Right cardiac atrium (tissue), 5 donors: ENCODE measurements at regions not wholly inside any gene's neighbourhood (a gene's known extent, or its start where the extent isn't known, plus 50 kb on each side); places are given as distances from the start of the nearest gene placed in this dataset.

Experiments used
- ATAC-seq, 2 donors: fragments of 200-7000 bp; cut with Tn5 transposase; one replicate each; pipeline versions ENCODE4 v1.8.0 to v1.9.1; 2020; ENCODE audit warnings: moderate library complexity in 2 of 2, mild to moderate bottlenecking in 1 of 2
- DNase-seq, 3 donors: peaks; one replicate each; pipeline ENCODE4 v3.0.0-alpha.2; 2020
- H3K27ac ChIP-seq: one replicate; pipeline ENCODE4 v1.5.1; 2013; ENCODE audit warnings: mild to moderate bottlenecking, low read length, control low read depth, moderate library complexity
- H3K27me3 ChIP-seq: one replicate; pipeline ENCODE4 v1.6.1; 2013; ENCODE audit not compliant: control insufficient read depth, insufficient read depth
- H3K4me1 ChIP-seq: one replicate; pipeline ENCODE4 v1.6.1; 2013; ENCODE audit warnings: low read length; ENCODE audit not compliant: control insufficient read depth, insufficient read depth
- H3K4me3 ChIP-seq: one replicate; pipeline ENCODE4 v1.5.1; 2013; ENCODE audit warnings: low read length, control low read depth
- H3K9me3 ChIP-seq: one replicate; pipeline ENCODE4 v1.6.1; 2013; ENCODE audit warnings: low read length; ENCODE audit not compliant: control insufficient read depth
- WGBS: extraction: QIAGEN DNeasy Blood & Tissue Kit; methylation state at CpG from one replicate; pipeline ENCODE4 v1.1.7; 2013; 5-methylcytosine and 5-hydroxymethylcytosine counted together
- intact Hi-C, 4 donors: fragments of 100-400 bp; cut with DNase I; formaldehyde crosslinking; loops; one replicate each; pipeline versions ENCODE4 v1.11.0 to v1.14.0; 2022 to 2023
- donor health status: healthy with polysubstance abuse.
- donor health status: DM: no; HTN: yes; CAD: no.
- donor health status: DM: no; HTN: no; CAD: no.
- donor health status: DM: no; HTN: yes; CAD: no; lungs with severe emphysema.
- donor health status: DM: yes; HTN: yes; CAD: no.

GRCh38 chr4:125365731-125366130 is 51.0 kb downstream of the FAT4 start:
- no peak overlapping the region for H3K27ac ChIP-seq
- 93% methylated on average over 11 of the region's 11 CpGs for WGBS
- peak in 1 of 2 donors; percentile 40 for ATAC-seq
- no peaks in the 10 kb centered on the region for H3K27me3 ChIP-seq
- no peaks in the 10 kb centered on the region for H3K9me3 ChIP-seq
- no peak overlapping the region for H3K4me3 ChIP-seq
- no peaks in the 10 kb centered on the region for H3K4me1 ChIP-seq
- no peak for DNase-seq
- intact Hi-C loops = no loop called here

- no peaks in the 10 kb centered on the region for H3K4me1 ChIP-seq
- no peaks in the 10 kb centered on the region for H3K9me3 ChIP-seq
- intact Hi-C loops = no loop called here
- H3K27ac ChIP-seq = no peak overlapping the region
- no peaks in the 10 kb centered on the region for H3K27me3 ChIP-seq
- DNase-seq = no peak
- ATAC-seq = no peak
- no peak overlapping the region for H3K4me3 ChIP-seq
Measured at GRCh38 chr4:125368146-125368545, 53.4 kb downstream of the FAT4 start.

DNA sequence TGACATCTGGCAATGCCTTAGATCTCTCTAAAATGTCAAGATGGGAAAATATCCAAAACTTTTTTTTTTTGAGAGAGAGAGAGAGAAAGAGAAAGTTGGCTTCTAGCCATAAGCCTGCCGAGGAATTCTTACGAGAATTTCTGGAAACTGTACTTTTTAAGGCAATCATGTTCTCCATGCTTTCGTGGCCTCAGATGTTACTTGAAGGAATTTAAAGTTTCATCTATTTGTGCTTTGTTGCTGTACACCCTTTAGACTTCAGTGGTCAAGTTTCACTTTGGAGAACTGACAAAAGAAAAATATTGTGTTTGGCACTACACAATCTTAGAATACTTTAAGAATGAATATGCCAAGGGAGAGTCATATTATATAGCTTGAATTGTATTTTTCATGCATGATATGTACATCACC is 53.9 kb downstream of the FAT4 start:
- Histone ChIP-seq H3K4me3 (peak overlapping the region; percentile 76), H3K9me3 (no peaks in the 10 kb centered on the region), H3K27me3 (no peaks in the 10 kb centered on the region), H3K4me1 (no peaks in the 10 kb centered on the region), H3K27ac (no peak overlapping the region)
- ATAC-seq (peak; percentile 36 to 76), DNase-seq (no peak)
- WGBS = 17% methylated on average over 3 of the region's 3 CpGs
- intact Hi-C loops = no loop called here

GRCh38 chr4:125369098-125369497 is 54.3 kb downstream of the FAT4 start:
- intact Hi-C loops = no loop called here
- ATAC-seq (peak; percentile 38 to 46), DNase-seq (no peak)
- peak overlapping the region; percentile 76 for H3K4me3 ChIP-seq
- H3K9me3 ChIP-seq = no peaks in the 10 kb centered on the region
- H3K4me1 ChIP-seq = no peaks in the 10 kb centered on the region
- no peak overlapping the region for H3K27ac ChIP-seq
- WGBS = 65% methylated on average over 2 of the region's 2 CpGs
- H3K27me3 ChIP-seq = no peaks in the 10 kb centered on the region

GRCh38 chr4:125370478-125370877 is 55.7 kb downstream of the FAT4 start:
- no peak for DNase-seq
- H3K9me3 ChIP-seq = no peaks in the 10 kb centered on the region
- no peak overlapping the region for H3K27ac ChIP-seq
- H3K4me1 ChIP-seq = no peaks in the 10 kb centered on the region
- intact Hi-C loops = no loop called here
- no peak overlapping the region for H3K4me3 ChIP-seq
- no peak for ATAC-seq
- no peaks in the 10 kb centered on the region for H3K27me3 ChIP-seq
- 95% methylated on average over 2 of the region's 2 CpGs for WGBS

GRCh38 chr4:125382995-125383394 is 68.2 kb downstream of the FAT4 start:
- 17% methylated on average over 1 of the region's 1 CpG for WGBS
- Histone ChIP-seq H3K4me3 (no peak overlapping the region), H3K4me1 (no peaks in the 10 kb centered on the region), H3K9me3 (no peaks in the 10 kb centered on the region), H3K27ac (no peak overlapping the region), H3K27me3 (no peaks in the 10 kb centered on the region)
- peak; percentile 72 to 94 for ATAC-seq
- intact Hi-C loops = no loop called here
- no peak for DNase-seq

GRCh38 chr4:125387770-125388169 is 73.0 kb downstream of the FAT4 start:
- intact Hi-C loops = no loop called here
- no peaks in the 10 kb centered on the region for H3K27me3 ChIP-seq
- DNase-seq (no peak), ATAC-seq (peak in 1 of 2 donors; percentile 40)
- no peaks in the 10 kb centered on the region for H3K9me3 ChIP-seq
- H3K4me3 ChIP-seq = no peak overlapping the region
- peaks cover 2% of the 10 kb centered on the region for H3K4me1 ChIP-seq
- no peak overlapping the region for H3K27ac ChIP-seq

GRCh38 chr4:125388613-125389012 is 73.9 kb downstream of the FAT4 start:
- H3K4me1 ChIP-seq = peaks cover 2% of the 10 kb centered on the region
- H3K9me3 ChIP-seq = no peaks in the 10 kb centered on the region
- H3K27me3 ChIP-seq = no peaks in the 10 kb centered on the region
- WGBS = 63% methylated on average over 1 of the region's 1 CpG
- no peak for DNase-seq
- H3K27ac ChIP-seq = no peak overlapping the region
- ATAC-seq = no peak
- intact Hi-C loops = no loop called here
- H3K4me3 ChIP-seq = no peak overlapping the region

DNA sequence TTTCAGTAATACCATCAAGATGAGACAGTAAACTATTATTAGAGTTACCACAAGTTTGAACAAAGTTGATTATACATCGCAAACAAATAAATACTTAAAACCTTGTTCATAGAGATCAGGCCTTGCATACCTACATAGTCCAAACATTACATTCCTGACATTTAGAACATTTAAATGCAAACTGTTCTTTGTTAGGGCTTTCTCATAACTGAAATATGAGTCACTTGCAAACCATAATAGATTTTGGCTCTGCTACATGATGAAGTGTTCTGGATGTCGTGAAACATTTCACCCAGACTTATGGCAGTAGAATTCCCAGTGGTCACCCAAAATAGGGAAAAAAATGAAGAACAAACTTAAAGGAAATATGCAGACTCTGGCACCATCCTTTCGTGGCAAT is 75.0 kb downstream of the FAT4 start:
- ATAC-seq (peak; percentile 67 to 78), DNase-seq (no peak)
- intact Hi-C loops = no loop called here
- Histone ChIP-seq H3K9me3 (no peaks in the 10 kb centered on the region), H3K4me1 (peaks cover 2% of the 10 kb centered on the region), H3K4me3 (peak overlapping the region; percentile 9), H3K27ac (no peak overlapping the region), H3K27me3 (no peaks in the 10 kb centered on the region)
- WGBS = 28% methylated on average over 3 of the region's 3 CpGs

GRCh38 chr4:125390126-125390525 is 75.4 kb downstream of the FAT4 start:
- Histone ChIP-seq H3K9me3 (no peaks in the 10 kb centered on the region), H3K4me1 (peaks cover 2% of the 10 kb centered on the region), H3K27ac (peak overlapping the region; percentile 67), H3K4me3 (peak overlapping the region; percentile 27), H3K27me3 (no peaks in the 10 kb centered on the region)
- DNase-seq = no peak
- peak; percentile 90 to 99 for ATAC-seq
- intact Hi-C loops = no loop called here
- 50% methylated on average over 4 of the region's 4 CpGs for whole genome bisulfite sequencing

DNA sequence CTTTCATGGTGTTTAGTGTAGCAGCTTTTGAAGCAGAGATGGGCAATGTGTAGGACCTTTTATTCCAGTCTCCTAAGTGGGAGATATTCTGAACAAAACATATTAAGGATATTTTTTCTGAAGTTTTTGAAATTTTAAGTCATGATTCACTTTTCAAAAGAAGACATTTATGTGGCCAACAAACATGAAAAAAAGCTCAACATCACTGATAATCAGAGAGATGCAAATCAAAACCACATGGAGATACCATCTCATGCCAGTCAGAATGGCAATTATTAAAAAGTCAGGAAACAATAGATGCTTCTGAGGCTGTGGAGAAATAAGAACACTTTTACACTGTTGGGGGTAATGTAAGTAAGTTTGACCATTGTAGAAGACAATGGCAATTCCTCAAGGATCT is 76.0 kb downstream of the FAT4 start:
- intact Hi-C loops = no loop called here
- H3K27me3 ChIP-seq = no peaks in the 10 kb centered on the region
- H3K27ac ChIP-seq = no peak overlapping the region
- no peak for DNase-seq
- H3K4me3 ChIP-seq = no peak overlapping the region
- peaks cover 2% of the 10 kb centered on the region for H3K4me1 ChIP-seq
- ATAC-seq = no peak
- H3K9me3 ChIP-seq = no peaks in the 10 kb centered on the region

GRCh38 chr4:125392694-125393093 is 77.9 kb downstream of the FAT4 start:
- H3K27me3 ChIP-seq = no peaks in the 10 kb centered on the region
- ATAC-seq (peak in 1 of 2 donors; percentile 52), DNase-seq (no peak)
- 13% methylated on average over 1 of the region's 1 CpG for WGBS
- no peaks in the 10 kb centered on the region for H3K9me3 ChIP-seq
- H3K4me3 ChIP-seq = no peak overlapping the region
- H3K27ac ChIP-seq = no peak overlapping the region
- intact Hi-C loops = no loop called here
- H3K4me1 ChIP-seq = peaks cover 2% of the 10 kb centered on the region
